Esophagus muscularis mucosa (tissue), 3 donors: ENCODE measurements at regions not wholly inside any gene's neighbourhood (a gene's known extent, or its start where the extent isn't known, plus 50 kb on each side); places are given as distances from the start of the nearest gene placed in this dataset.

ENCODE experiments used
- POLR2A ChIP-seq: fragments of 450-650 bp; IDR thresholded peaks from one replicate; pipeline ENCODE4 v1.6.1; 2017; ENCODE audit warnings: antibody characterized with exemption, moderate library complexity, mild to moderate bottlenecking, low read depth
- TF ChIP-seq, protein P1 (sequence below), 3 experiments: fragments of 200-600 bp in 2 of 3; fragments of 450-650 bp in 1 of 3; sonication (generic) in 2 of 3; IDR thresholded peaks; one replicate each; pipeline ENCODE4 v1.5.1; 2017 to 2019; ENCODE audit warnings: antibody characterized with exemption in 3 of 3, mild to moderate bottlenecking in 2 of 3, moderate library complexity in 1 of 3

DNA sequence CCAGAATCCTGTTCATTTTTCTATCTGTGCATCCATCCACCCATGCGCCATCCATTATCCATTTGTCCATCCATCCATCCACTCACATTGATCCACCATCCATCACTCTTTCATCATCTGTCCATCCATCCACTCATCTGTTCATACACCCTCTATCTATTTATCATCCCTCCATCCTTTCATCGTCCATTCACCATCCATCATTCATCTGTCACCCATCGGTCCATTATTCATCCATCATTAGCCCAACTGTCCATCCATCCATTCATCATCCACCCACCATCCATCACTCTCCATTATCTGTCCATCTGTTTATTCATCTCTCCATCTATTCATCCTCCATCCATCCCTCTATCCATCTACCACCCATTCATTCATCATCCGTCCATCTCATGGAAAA, 125.7 kb upstream of the TMPRSS2 start:
- TF ChIP-seq, protein P1, sequence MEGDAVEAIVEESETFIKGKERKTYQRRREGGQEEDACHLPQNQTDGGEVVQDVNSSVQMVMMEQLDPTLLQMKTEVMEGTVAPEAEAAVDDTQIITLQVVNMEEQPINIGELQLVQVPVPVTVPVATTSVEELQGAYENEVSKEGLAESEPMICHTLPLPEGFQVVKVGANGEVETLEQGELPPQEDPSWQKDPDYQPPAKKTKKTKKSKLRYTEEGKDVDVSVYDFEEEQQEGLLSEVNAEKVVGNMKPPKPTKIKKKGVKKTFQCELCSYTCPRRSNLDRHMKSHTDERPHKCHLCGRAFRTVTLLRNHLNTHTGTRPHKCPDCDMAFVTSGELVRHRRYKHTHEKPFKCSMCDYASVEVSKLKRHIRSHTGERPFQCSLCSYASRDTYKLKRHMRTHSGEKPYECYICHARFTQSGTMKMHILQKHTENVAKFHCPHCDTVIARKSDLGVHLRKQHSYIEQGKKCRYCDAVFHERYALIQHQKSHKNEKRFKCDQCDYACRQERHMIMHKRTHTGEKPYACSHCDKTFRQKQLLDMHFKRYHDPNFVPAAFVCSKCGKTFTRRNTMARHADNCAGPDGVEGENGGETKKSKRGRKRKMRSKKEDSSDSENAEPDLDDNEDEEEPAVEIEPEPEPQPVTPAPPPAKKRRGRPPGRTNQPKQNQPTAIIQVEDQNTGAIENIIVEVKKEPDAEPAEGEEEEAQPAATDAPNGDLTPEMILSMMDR (IDR thresholded peaks at IDR 0.05), result no peak
- no peak for TF ChIP-seq POLR2A
